Activated CD4-positive, alpha-beta T cell treated with anti-CD3 and anti-CD28 coated beads, Interleukin-2, amount 10 ng/mL, durations not matched to agents 24 days and 14 days (primary cell): ENCODE measurements at regions not wholly inside any gene's neighbourhood (a gene's known extent, or its start where the extent isn't known, plus 50 kb on each side); places are given as distances from the start of the nearest gene placed in this dataset.

Source experiments
- DNase-seq: peaks from one replicate; pipeline ENCODE4 v3.0.0; 2022
- H3K27ac Mint-ChIP-seq: one replicate; pipeline ENCODE4 v1.8.0; 2022; ENCODE audit warnings: mild to moderate bottlenecking, mixed read lengths
- H3K27me3 Mint-ChIP-seq: one replicate; pipeline ENCODE4 v1.8.0; 2022; ENCODE audit warnings: mixed read lengths
- H3K36me3 Mint-ChIP-seq: one replicate; pipeline ENCODE4 v1.8.0; 2022; ENCODE audit warnings: low read depth, mild to moderate bottlenecking, mixed read lengths
- H3K4me1 Mint-ChIP-seq: one replicate; pipeline ENCODE4 v1.8.0; 2021; ENCODE audit warnings: mixed read lengths
- H3K4me3 Mint-ChIP-seq: one replicate; pipeline ENCODE4 v1.8.0; 2022; ENCODE audit warnings: mild to moderate bottlenecking, moderate library complexity, mixed read lengths
- H3K9me3 Mint-ChIP-seq: one replicate; pipeline ENCODE4 v1.8.0; 2021; ENCODE audit warnings: mixed read lengths
- intact Hi-C: fragments of 100-400 bp; cut with micrococcal nuclease; formaldehyde crosslinking; loops from one replicate; pipeline ENCODE4 v1.15.1; 2023

- Mint-ChIP-seq H3K36me3 (no peaks in the 10 kb centered on the region), H3K27me3 (peaks cover 22% of the 10 kb centered on the region), H3K27ac (no peak overlapping the region), H3K4me1 (no peaks in the 10 kb centered on the region), H3K4me3 (no peak overlapping the region), H3K9me3 (no peaks in the 10 kb centered on the region)
- intact Hi-C loops = no loop called here
- no peak for DNase-seq
Measured at GRCh38 chr20:50403565-50404418, 106.4 kb upstream of the PTPN1 start.

- no peak overlapping the region for H3K4me3 Mint-ChIP-seq
- H3K9me3 Mint-ChIP-seq = no peaks in the 10 kb centered on the region
- no peaks in the 10 kb centered on the region for H3K4me1 Mint-ChIP-seq
Measured at GRCh38 chr20:50404419-50405234, 105.6 kb upstream of the PTPN1 start.

GRCh38 chr20:50405235-50405914 is 104.8 kb upstream of the PTPN1 start:
- H3K27me3 Mint-ChIP-seq = peaks cover 21% of the 10 kb centered on the region
- no peak overlapping the region for H3K27ac Mint-ChIP-seq
- intact Hi-C loops = no loop called here
- H3K9me3 Mint-ChIP-seq = no peaks in the 10 kb centered on the region
- no peaks in the 10 kb centered on the region for H3K36me3 Mint-ChIP-seq
- H3K4me3 Mint-ChIP-seq = no peak overlapping the region
- no peaks in the 10 kb centered on the region for H3K4me1 Mint-ChIP-seq
- DNase-seq = no peak

More at GRCh38 chr20:50404419-50405234, 105.6 kb upstream of the PTPN1 start:
- no peaks in the 10 kb centered on the region for H3K36me3 Mint-ChIP-seq
- H3K27ac Mint-ChIP-seq = no peak overlapping the region
- intact Hi-C loops = no loop called here
- no peak for DNase-seq
- H3K27me3 Mint-ChIP-seq = peaks cover 22% of the 10 kb centered on the region

GRCh38 chr20:50405915-50406609 is 104.1 kb upstream of the PTPN1 start:
- Mint-ChIP-seq H3K27ac (no peak overlapping the region), H3K36me3 (no peaks in the 10 kb centered on the region), H3K9me3 (no peaks in the 10 kb centered on the region), H3K4me1 (no peaks in the 10 kb centered on the region), H3K27me3 (peaks cover 17% of the 10 kb centered on the region), H3K4me3 (no peak overlapping the region)
- no peak for DNase-seq
- intact Hi-C loops = no loop called here

GRCh38 chr20:50406610-50407136 is 103.5 kb upstream of the PTPN1 start:
- Mint-ChIP-seq H3K4me1 (no peaks in the 10 kb centered on the region), H3K4me3 (no peak overlapping the region), H3K27ac (no peak overlapping the region), H3K27me3 (peaks cover 19% of the 10 kb centered on the region), H3K36me3 (no peaks in the 10 kb centered on the region), H3K9me3 (no peaks in the 10 kb centered on the region)
- intact Hi-C loops = no loop called here
- DNase-seq = no peak

GRCh38 chr20:50408526-50409364 is 101.4 kb upstream of the PTPN1 start:
- no peaks in the 10 kb centered on the region for H3K9me3 Mint-ChIP-seq
- H3K4me1 Mint-ChIP-seq = no peaks in the 10 kb centered on the region
- no peak overlapping the region for H3K27ac Mint-ChIP-seq
- H3K27me3 Mint-ChIP-seq = peaks cover 26% of the 10 kb centered on the region
- H3K4me3 Mint-ChIP-seq = no peak overlapping the region
- intact Hi-C loops = no loop called here
- H3K36me3 Mint-ChIP-seq = no peaks in the 10 kb centered on the region
- DNase-seq = no peak

GRCh38 chr20:50409495-50409894 is 100.7 kb upstream of the PTPN1 start:
- no peak for DNase-seq

GRCh38 chr20:50410343-50410742 is 99.8 kb upstream of the PTPN1 start:
- Mint-ChIP-seq H3K4me3 (no peak overlapping the region), H3K4me1 (no peaks in the 10 kb centered on the region), H3K36me3 (no peaks in the 10 kb centered on the region), H3K27ac (no peak overlapping the region), H3K27me3 (peaks cover 15% of the 10 kb centered on the region), H3K9me3 (no peaks in the 10 kb centered on the region)
- intact Hi-C loops = no loop called here
- no peak for DNase-seq

More at GRCh38 chr20:50409495-50409894, 100.7 kb upstream of the PTPN1 start:
- Mint-ChIP-seq H3K4me1 (no peaks in the 10 kb centered on the region), H3K9me3 (no peaks in the 10 kb centered on the region), H3K4me3 (no peak overlapping the region), H3K27me3 (peaks cover 19% of the 10 kb centered on the region), H3K27ac (no peak overlapping the region), H3K36me3 (no peaks in the 10 kb centered on the region)
- intact Hi-C loops = no loop called here

- Mint-ChIP-seq H3K27me3 (peaks cover 12% of the 10 kb centered on the region), H3K9me3 (no peaks in the 10 kb centered on the region), H3K27ac (no peak overlapping the region), H3K4me1 (no peaks in the 10 kb centered on the region), H3K4me3 (no peak overlapping the region), H3K36me3 (no peaks in the 10 kb centered on the region)
- no peak for DNase-seq
- intact Hi-C loops = no loop called here
Measured at GRCh38 chr20:50412069-50412468, 98.1 kb upstream of the PTPN1 start.

GRCh38 chr20:50412499-50412898 is 97.7 kb upstream of the PTPN1 start:
- Mint-ChIP-seq H3K4me3 (no peak overlapping the region), H3K27me3 (peaks cover 13% of the 10 kb centered on the region)

GRCh38 chr20:50413088-50413500 is 97.1 kb upstream of the PTPN1 start:
- intact Hi-C loops = no loop called here
- no peaks in the 10 kb centered on the region for H3K36me3 Mint-ChIP-seq
- DNase-seq = no peak
- H3K9me3 Mint-ChIP-seq = no peaks in the 10 kb centered on the region
- no peak overlapping the region for H3K4me3 Mint-ChIP-seq
- peaks cover 16% of the 10 kb centered on the region for H3K27me3 Mint-ChIP-seq
- peaks cover 2% of the 10 kb centered on the region for H3K4me1 Mint-ChIP-seq
- no peak overlapping the region for H3K27ac Mint-ChIP-seq

More at GRCh38 chr20:50412499-50412898, 97.7 kb upstream of the PTPN1 start:
- Mint-ChIP-seq H3K9me3 (no peaks in the 10 kb centered on the region), H3K4me1 (peaks cover 1% of the 10 kb centered on the region), H3K36me3 (no peaks in the 10 kb centered on the region), H3K27ac (no peak overlapping the region)
- intact Hi-C loops = no loop called here
- DNase-seq = no peak

GRCh38 chr20:50415021-50415515 is 95.1 kb upstream of the PTPN1 start:
- no peaks in the 10 kb centered on the region for H3K36me3 Mint-ChIP-seq
- no peak overlapping the region for H3K4me3 Mint-ChIP-seq
- H3K4me1 Mint-ChIP-seq = peaks cover 2% of the 10 kb centered on the region
- H3K9me3 Mint-ChIP-seq = no peaks in the 10 kb centered on the region
- intact Hi-C loops = no loop called here
- H3K27ac Mint-ChIP-seq = no peak overlapping the region
- peaks cover 19% of the 10 kb centered on the region for H3K27me3 Mint-ChIP-seq
- no peak for DNase-seq
